Progenitor cell of endocrine pancreas (in vitro differentiated cells): ENCODE measurements at regions not wholly inside any gene's neighbourhood (a gene's known extent, or its start where the extent isn't known, plus 50 kb on each side); places are given as distances from the start of the nearest gene placed in this dataset.

Experiments
- DNase-seq: peaks from one replicate; pipeline ENCODE4 v3.0.0; 2021; ENCODE audit warnings: low spot score; ENCODE audit not compliant: unreplicated experiment
- H3K27ac Mint-ChIP-seq: 2 replicates; pipeline ENCODE4 v1.8.0; 2021; ENCODE audit warnings: mild to moderate bottlenecking, moderate library complexity, mixed read lengths
- H3K27me3 Mint-ChIP-seq: 2 replicates; pipeline ENCODE4 v1.8.0; 2021; ENCODE audit warnings: mixed read lengths
- H3K36me3 Mint-ChIP-seq: 2 replicates; pipeline ENCODE4 v1.8.0; 2022; ENCODE audit warnings: mixed read lengths; ENCODE audit not compliant: insufficient read depth
- H3K4me1 Mint-ChIP-seq: 2 replicates; pipeline ENCODE4 v1.8.0; 2021; ENCODE audit warnings: low read depth, mixed read lengths
- H3K4me3 Mint-ChIP-seq: 2 replicates; pipeline ENCODE4 v1.8.0; 2021; ENCODE audit warnings: low read depth, mild to moderate bottlenecking, moderate library complexity, mixed read lengths
- H3K9me3 Mint-ChIP-seq: 2 replicates; pipeline ENCODE4 v1.8.0; 2021; ENCODE audit warnings: low read depth, mixed read lengths
- TF ChIP-seq, protein P1 (sequence below): fragments of 200-600 bp; sonication (generic); IDR thresholded peaks from one replicate; pipeline ENCODE4 v1.5.0; 2021; ENCODE audit warnings: antibody characterized with exemption, mild to moderate bottlenecking; ENCODE audit not compliant: unreplicated experiment

DNA sequence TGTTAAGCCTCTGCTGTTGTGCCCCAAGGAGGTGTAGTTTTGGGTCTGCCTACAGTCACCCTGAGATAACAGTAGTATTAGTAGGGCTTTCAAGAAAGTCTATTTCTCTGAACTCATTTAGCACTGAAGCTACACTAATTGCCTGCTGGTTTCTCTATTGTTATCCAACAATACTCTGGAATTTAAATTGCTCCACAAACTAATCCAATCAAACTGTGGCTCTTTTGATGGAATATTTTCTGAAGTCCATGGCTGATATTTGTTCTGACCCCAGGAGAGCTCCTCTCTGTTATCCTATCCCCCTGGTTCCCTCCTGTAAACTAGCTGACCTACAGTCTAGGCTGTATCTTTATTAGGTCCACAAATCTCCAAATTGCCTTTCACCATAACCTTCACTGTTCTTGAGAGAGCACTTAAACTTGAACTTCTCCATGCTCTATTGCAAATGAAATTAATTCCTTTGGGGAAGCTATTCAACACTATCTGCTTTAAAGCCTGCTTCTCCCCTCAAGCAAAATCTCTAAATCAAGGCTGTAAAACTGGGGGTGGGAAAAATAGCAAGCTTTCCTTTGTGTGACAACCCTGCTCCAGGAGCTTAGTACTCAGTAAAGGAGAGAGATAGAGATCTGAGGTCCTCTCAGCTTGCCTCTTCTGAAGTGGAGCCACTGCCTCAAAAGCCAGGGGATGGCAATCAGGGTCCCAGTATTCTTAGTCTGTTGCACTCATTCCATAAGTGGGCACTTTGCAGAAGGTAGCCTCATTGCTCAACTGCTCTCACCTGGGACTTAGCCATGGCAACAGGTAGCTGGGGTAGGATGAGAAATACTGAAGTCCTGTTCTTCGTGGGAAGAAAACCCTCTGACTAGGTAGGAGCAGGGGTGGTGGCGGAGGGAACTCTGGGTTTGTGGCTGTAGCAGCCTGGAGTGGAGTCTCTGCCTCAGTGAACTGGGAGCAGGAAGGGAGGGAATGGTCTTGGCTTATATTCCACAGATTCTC is 110.9 kb downstream of the MACIR start:
- Mint-ChIP-seq H3K4me1 (peaks cover 28% of the 10 kb centered on the region), H3K4me3 (no peak overlapping the region), H3K27me3 (no peaks in the 10 kb centered on the region), H3K27ac (no peak overlapping the region), H3K36me3 (no peaks in the 10 kb centered on the region), H3K9me3 (no peaks in the 10 kb centered on the region)
- TF ChIP-seq, protein P1, sequence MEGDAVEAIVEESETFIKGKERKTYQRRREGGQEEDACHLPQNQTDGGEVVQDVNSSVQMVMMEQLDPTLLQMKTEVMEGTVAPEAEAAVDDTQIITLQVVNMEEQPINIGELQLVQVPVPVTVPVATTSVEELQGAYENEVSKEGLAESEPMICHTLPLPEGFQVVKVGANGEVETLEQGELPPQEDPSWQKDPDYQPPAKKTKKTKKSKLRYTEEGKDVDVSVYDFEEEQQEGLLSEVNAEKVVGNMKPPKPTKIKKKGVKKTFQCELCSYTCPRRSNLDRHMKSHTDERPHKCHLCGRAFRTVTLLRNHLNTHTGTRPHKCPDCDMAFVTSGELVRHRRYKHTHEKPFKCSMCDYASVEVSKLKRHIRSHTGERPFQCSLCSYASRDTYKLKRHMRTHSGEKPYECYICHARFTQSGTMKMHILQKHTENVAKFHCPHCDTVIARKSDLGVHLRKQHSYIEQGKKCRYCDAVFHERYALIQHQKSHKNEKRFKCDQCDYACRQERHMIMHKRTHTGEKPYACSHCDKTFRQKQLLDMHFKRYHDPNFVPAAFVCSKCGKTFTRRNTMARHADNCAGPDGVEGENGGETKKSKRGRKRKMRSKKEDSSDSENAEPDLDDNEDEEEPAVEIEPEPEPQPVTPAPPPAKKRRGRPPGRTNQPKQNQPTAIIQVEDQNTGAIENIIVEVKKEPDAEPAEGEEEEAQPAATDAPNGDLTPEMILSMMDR: no peak
- no peak for DNase-seq

DNA sequence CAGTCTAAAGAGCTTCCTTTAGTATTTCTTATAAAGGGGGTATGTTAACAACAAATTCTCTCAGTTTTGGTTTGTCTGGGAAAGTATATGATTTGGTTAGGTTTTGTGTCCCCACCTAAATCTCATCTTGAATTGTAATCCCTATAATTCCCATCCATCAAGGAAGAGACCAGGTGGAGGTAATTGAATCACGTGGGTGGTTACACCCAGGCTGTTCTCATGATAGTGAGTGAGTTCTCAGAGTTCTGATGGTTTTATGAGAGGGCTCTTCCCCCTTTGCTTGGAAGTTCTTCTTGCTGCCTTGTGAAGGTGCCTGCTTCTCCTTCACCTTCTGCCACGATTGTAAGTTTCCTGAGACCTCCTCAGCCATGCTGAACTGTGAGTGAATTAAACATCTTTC is 109.1 kb downstream of the MACIR start:
- H3K27me3 Mint-ChIP-seq: no peaks in the 10 kb centered on the region
- TF ChIP-seq, protein P1: no peak
- H3K9me3 Mint-ChIP-seq: no peaks in the 10 kb centered on the region
- no peak overlapping the region for H3K27ac Mint-ChIP-seq
- H3K4me1 Mint-ChIP-seq: peaks cover 18% of the 10 kb centered on the region
- no peak overlapping the region for H3K4me3 Mint-ChIP-seq
- H3K36me3 Mint-ChIP-seq: no peaks in the 10 kb centered on the region
- no peak for DNase-seq

DNA sequence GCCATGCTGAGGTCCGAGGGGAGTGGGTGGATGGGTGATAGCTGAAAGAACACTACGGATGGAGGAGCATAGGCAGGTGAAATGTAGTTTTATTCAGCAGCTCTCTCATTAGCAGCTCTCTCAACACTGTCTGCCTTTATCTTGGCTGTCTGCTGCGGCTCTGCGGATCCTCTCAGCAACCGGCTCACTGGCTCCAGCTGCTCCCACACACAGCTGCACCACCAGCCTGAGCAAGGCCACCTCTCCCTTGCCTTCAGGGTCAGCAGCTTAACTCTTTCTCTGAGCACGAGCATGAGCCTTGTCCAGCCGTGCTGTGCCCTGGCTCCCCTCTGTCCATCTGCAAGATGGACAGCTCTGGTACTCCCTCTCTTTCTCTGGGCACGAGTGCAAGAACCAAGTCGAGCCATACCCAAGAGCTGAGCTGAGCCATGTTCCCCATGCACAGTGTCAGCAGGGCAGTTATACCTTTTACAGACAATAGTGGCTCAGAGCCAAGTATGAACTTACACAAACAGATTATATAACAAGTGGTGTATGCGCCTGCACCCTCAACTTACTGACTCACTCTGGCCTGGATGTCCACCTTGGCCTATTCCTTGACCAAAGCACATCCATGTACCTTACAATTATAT is 108.5 kb downstream of the MACIR start:
- H3K9me3 Mint-ChIP-seq: no peaks in the 10 kb centered on the region
- no peak for DNase-seq

DNA sequence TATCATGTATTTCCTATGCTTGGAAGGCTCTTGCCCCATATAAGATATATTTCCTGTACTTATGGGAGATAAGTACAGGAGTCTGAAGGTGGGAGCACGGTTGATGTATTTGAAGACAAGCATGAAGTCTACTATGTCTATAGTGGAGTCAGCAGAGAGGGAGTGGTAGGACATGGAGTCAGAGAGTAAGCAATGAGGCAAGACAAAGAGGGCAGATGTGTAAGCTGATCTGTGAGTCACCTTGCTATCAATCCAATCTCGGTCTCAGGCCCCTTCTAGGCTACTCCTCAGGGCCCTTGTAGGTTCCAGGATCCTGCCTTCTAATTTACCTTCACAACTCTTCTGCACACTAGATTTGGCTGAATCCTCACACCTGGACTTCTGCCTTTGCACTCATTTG is 105.5 kb downstream of the MACIR start:
- Mint-ChIP-seq H3K4me3 (no peak overlapping the region), H3K27me3 (no peaks in the 10 kb centered on the region), H3K27ac (no peak overlapping the region), H3K9me3 (peaks cover 2% of the 10 kb centered on the region), H3K36me3 (no peaks in the 10 kb centered on the region), H3K4me1 (no peaks in the 10 kb centered on the region)
- DNase-seq: no peak
- TF ChIP-seq, protein P1: no peak

More for the DNA sequence above, 108.5 kb downstream of the MACIR start:
- Mint-ChIP-seq H3K27me3 (no peaks in the 10 kb centered on the region), H3K4me3 (no peak overlapping the region), H3K27ac (no peak overlapping the region), H3K4me1 (peaks cover 12% of the 10 kb centered on the region), H3K36me3 (no peaks in the 10 kb centered on the region)
- TF ChIP-seq, protein P1: no peak

DNA sequence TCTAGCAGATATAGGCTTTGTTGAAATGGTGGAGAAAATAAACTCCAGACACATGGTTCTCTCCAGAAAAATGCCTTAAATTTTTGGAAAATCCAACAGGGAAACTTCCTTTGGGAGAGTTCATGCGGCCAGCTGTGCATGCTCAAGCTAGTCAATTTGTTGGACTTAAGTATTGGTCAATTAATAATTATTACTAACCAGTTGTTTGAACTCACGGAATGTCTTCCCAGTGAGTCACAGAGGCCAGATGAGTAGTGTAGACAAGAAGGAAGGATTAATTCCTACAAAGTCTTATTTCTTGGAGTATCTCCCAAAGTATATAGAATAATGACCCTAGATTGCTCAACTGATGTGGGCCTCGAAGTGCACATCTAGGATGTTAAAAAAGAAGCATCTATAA is 103.6 kb downstream of the MACIR start:
- TF ChIP-seq, protein P1: no peak
- H3K9me3 Mint-ChIP-seq: peaks cover 2% of the 10 kb centered on the region
- no peaks in the 10 kb centered on the region for H3K27me3 Mint-ChIP-seq
- no peak overlapping the region for H3K27ac Mint-ChIP-seq
- no peaks in the 10 kb centered on the region for H3K36me3 Mint-ChIP-seq
- no peak overlapping the region for H3K4me3 Mint-ChIP-seq
- DNase-seq: no peak
- peaks cover 4% of the 10 kb centered on the region for H3K4me1 Mint-ChIP-seq
